Caco-2 (cell line): ENCODE measurements at regions not wholly inside any gene's neighbourhood (a gene's known extent, or its start where the extent isn't known, plus 50 kb on each side); places are given as distances from the start of the nearest gene placed in this dataset.

Experiments
- BruUV-seq: library from RNA; stranded (reverse); fragments of 400-500 nt; replicated peaks from 2 replicates; lab custom pipeline; 2021; lab: Mats Ljungman, UMichigan
- CTCF ChIA-PET: fragments of 300-600 bp; sonication (Branson Sonifier 250); formaldehyde crosslinking; loops from one replicate; lab custom pipeline; 2022; ENCODE audit warnings: antibody characterized with exemption; lab: Charles Lee
- POLR2A ChIA-PET: fragments of 300-600 bp; sonication (Branson Sonifier 250); formaldehyde crosslinking; loops from one replicate; lab custom pipeline; 2022; ENCODE audit warnings: antibody characterized with exemption; lab: Charles Lee
- DNase-seq, 2 experiments: peaks; one replicate each; pipeline versions ENCODE4 v3.0.0 to v3.0.0-alpha.2; 2020 to 2022
- H3K27me3 ChIP-seq: replicated peaks from 2 replicates; pipeline ENCODE4 v1.6.0; 2011; ENCODE audit warnings: low read length; ENCODE audit not compliant: control insufficient read depth, insufficient read depth
- H3K36me3 ChIP-seq: 2 replicates; pipeline ENCODE4 v1.5.1; 2011; ENCODE audit warnings: low read length; ENCODE audit not compliant: control insufficient read depth, insufficient read depth
- H3K4me1 ChIP-seq: fragments of 250-450 bp; sonication (Bioruptor Pico); 2 replicates; pipeline ENCODE4 v1.5.1; 2020; ENCODE audit warnings: mild to moderate bottlenecking
- H3K4me3 ChIP-seq: 2 replicates; pipeline ENCODE4 v1.5.1; 2011; ENCODE audit warnings: low read depth, mild to moderate bottlenecking, control low read depth, low read length
- H3K9me3 ChIP-seq: fragments of 250-450 bp; sonication (Bioruptor Pico); 2 replicates; pipeline ENCODE4 v1.5.1; 2020; ENCODE audit warnings: mild to moderate bottlenecking, moderate library complexity
- H3K27ac Mint-ChIP-seq: one replicate; pipeline ENCODE4 v1.8.0; 2022; ENCODE audit warnings: mixed read lengths; ENCODE audit not compliant: unreplicated experiment
- H3K27me3 Mint-ChIP-seq: one replicate; pipeline ENCODE4 v1.8.0; 2022; ENCODE audit warnings: mixed read lengths; ENCODE audit not compliant: insufficient read depth, unreplicated experiment
- H3K36me3 Mint-ChIP-seq: one replicate; pipeline ENCODE4 v1.8.0; 2022; ENCODE audit warnings: mild to moderate bottlenecking, mixed read lengths; ENCODE audit not compliant: insufficient read depth, unreplicated experiment
- H3K4me1 Mint-ChIP-seq: one replicate; pipeline ENCODE4 v1.8.0; 2022; ENCODE audit warnings: low read depth, mixed read lengths; ENCODE audit not compliant: unreplicated experiment
- H3K4me3 Mint-ChIP-seq: one replicate; pipeline ENCODE4 v1.8.0; 2022; ENCODE audit warnings: mild to moderate bottlenecking, moderate library complexity, mixed read lengths; ENCODE audit not compliant: unreplicated experiment
- H3K9me3 Mint-ChIP-seq: one replicate; pipeline ENCODE4 v1.8.0; 2022; ENCODE audit warnings: mixed read lengths; ENCODE audit not compliant: unreplicated experiment
- intact Hi-C: fragments of 100-400 bp; cut with micrococcal nuclease; formaldehyde crosslinking; loops from one replicate; pipeline ENCODE4 v1.10.0; 2022; ENCODE audit not compliant: unreplicated experiment
- TF ChIP-seq, protein P1 (sequence below), 2 experiments: fragments of 200-600 bp in 1 of 2; IDR thresholded peaks; 1 replicate in 1 of 2; 2 replicates in 1 of 2; pipeline versions ENCODE4 v1.5.1 to v1.8.0; 2011 to 2022; ENCODE audit warnings: antibody characterized with exemption in 1 of 2, control low read depth in 1 of 2, inconsistent platforms in 1 of 2, low read depth in 1 of 2, low read length in 1 of 2, mild to moderate bottlenecking in 1 of 2, moderate library complexity in 1 of 2; ENCODE audit not compliant: insufficient read depth in 1 of 2, severe bottlenecking in 1 of 2, unreplicated experiment in 1 of 2

DNA sequence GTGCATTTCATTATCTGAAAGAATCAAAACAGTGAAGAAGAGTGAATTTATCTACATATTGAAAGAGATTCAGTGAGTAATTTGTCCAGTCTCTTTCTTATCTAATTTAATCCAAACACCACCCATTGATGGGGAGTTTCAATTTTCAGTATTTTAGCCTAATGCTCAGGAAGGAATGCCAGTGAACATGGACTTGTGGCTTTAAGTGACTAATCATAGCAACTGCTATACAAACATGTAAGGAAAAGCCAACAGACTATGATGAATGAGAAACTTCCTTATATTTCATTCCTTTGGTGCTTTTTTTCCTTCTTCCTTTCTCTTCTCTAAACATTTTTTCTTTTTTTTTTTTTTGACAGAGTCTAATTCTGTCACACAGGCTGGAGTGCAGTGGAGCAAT lies 885.8 kb downstream of the KCNJ2 start:
- ChIA-PET CTCF (no interaction called here), POLR2A (no interaction called here)
- TF ChIP-seq, protein P1, sequence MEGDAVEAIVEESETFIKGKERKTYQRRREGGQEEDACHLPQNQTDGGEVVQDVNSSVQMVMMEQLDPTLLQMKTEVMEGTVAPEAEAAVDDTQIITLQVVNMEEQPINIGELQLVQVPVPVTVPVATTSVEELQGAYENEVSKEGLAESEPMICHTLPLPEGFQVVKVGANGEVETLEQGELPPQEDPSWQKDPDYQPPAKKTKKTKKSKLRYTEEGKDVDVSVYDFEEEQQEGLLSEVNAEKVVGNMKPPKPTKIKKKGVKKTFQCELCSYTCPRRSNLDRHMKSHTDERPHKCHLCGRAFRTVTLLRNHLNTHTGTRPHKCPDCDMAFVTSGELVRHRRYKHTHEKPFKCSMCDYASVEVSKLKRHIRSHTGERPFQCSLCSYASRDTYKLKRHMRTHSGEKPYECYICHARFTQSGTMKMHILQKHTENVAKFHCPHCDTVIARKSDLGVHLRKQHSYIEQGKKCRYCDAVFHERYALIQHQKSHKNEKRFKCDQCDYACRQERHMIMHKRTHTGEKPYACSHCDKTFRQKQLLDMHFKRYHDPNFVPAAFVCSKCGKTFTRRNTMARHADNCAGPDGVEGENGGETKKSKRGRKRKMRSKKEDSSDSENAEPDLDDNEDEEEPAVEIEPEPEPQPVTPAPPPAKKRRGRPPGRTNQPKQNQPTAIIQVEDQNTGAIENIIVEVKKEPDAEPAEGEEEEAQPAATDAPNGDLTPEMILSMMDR (IDR thresholded peaks at IDR 0.05; ENCODE audit: insufficient read depth in 1 of 2, low read depth in 1 of 2, low read length in 1 of 2, severe bottlenecking in 1 of 2, unreplicated experiment in 1 of 2), result no peak
- H3K27ac Mint-ChIP-seq, result no peak overlapping the region
- no peak for DNase-seq
- no peaks in the 10 kb centered on the region for H3K36me3 ChIP-seq
- no peaks in the 10 kb centered on the region for H3K4me1 Mint-ChIP-seq
- H3K36me3 Mint-ChIP-seq, result no peaks in the 10 kb centered on the region
- H3K4me3 Mint-ChIP-seq, result no peak overlapping the region
- H3K27me3 Mint-ChIP-seq, result peaks cover 9% of the 10 kb centered on the region
- intact Hi-C loops, result no loop called here
- H3K4me3 ChIP-seq, result no peak overlapping the region
- H3K27me3 ChIP-seq, result no peaks in the 10 kb centered on the region
- no TSS peak for BruUV-seq
- H3K4me1 ChIP-seq, result no peaks in the 10 kb centered on the region
- H3K9me3 ChIP-seq, result 0 out of 2 replicates have a peak, but pooled peaks cover 4% of the 10 kb centered on the region
- H3K9me3 Mint-ChIP-seq, result peaks cover 6% of the 10 kb centered on the region

DNA sequence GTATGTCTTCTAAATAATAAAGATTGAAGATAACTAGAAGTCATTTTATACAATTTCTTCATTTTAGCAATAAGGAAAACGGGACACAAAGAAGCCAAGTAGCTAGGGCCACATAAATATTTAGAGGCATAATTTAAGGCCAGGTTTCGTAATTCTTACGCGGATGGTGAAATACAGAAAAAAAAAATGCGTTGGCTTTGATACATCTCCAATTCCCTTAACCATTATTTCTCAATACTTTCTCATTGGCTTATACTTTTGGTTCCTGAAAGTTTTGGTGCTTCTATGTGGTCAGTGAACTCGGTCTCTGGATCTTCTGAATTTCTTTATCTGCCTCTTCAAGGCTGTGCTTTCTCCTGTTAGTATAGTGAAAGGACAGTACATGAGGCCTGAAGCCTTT lies 888.1 kb downstream of the KCNJ2 start:
- no TSS peak for BruUV-seq

DNA sequence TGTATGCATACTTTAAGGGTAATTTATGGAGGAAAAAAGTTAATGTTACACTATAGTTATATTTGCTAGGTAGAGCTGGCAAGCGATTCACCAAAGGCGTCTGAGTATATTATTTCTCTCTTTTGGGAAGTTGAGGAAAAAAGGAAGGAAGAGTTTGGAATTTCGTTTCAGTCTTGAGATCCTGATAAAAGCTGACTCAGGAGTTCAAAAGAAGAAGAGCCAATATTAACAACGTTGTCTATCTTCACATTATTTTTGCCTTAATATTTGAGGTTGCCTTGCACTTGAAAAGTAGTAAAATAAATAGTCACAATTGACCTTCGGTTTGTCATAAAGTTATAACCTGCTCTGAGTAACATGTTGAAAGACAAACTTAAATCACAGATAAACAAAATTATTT lies 888.6 kb downstream of the KCNJ2 start:
- no peaks in the 10 kb centered on the region for H3K36me3 Mint-ChIP-seq
- H3K27ac Mint-ChIP-seq, result no peak overlapping the region
- no peaks in the 10 kb centered on the region for H3K36me3 ChIP-seq
- H3K27me3 ChIP-seq, result no peaks in the 10 kb centered on the region
- ChIA-PET POLR2A (no interaction called here), CTCF (no interaction called here)
- H3K4me1 ChIP-seq, result no peaks in the 10 kb centered on the region
- no peak overlapping the region for H3K4me3 Mint-ChIP-seq
- H3K4me3 ChIP-seq, result no peak overlapping the region
- no TSS peak for BruUV-seq
- 0 out of 2 replicates have a peak, but pooled peaks cover 4% of the 10 kb centered on the region for H3K9me3 ChIP-seq
- no peaks in the 10 kb centered on the region for H3K4me1 Mint-ChIP-seq
- H3K9me3 Mint-ChIP-seq, result peaks cover 14% of the 10 kb centered on the region
- H3K27me3 Mint-ChIP-seq, result no peaks in the 10 kb centered on the region
- no peak for DNase-seq
- intact Hi-C loops, result no loop called here
- TF ChIP-seq, protein P1 (IDR thresholded peaks at IDR 0.05; ENCODE audit: insufficient read depth in 1 of 2, low read depth in 1 of 2, low read length in 1 of 2, severe bottlenecking in 1 of 2, unreplicated experiment in 1 of 2), result no peak

More for the DNA sequence above, 888.1 kb downstream of the KCNJ2 start:
- H3K4me1 Mint-ChIP-seq, result no peaks in the 10 kb centered on the region
- ChIA-PET CTCF (no interaction called here), POLR2A (no interaction called here)
- TF ChIP-seq, protein P1 (IDR thresholded peaks at IDR 0.05; ENCODE audit: insufficient read depth in 1 of 2, low read depth in 1 of 2, low read length in 1 of 2, severe bottlenecking in 1 of 2, unreplicated experiment in 1 of 2), result no peak
- no peak for DNase-seq
- no peaks in the 10 kb centered on the region for H3K36me3 ChIP-seq
- peaks cover 2% of the 10 kb centered on the region for H3K27me3 Mint-ChIP-seq
- H3K9me3 Mint-ChIP-seq, result peaks cover 14% of the 10 kb centered on the region
- H3K27me3 ChIP-seq, result no peaks in the 10 kb centered on the region
- H3K4me1 ChIP-seq, result no peaks in the 10 kb centered on the region
- H3K9me3 ChIP-seq, result 0 out of 2 replicates have a peak, but pooled peaks cover 4% of the 10 kb centered on the region
- H3K27ac Mint-ChIP-seq, result no peak overlapping the region
- H3K36me3 Mint-ChIP-seq, result no peaks in the 10 kb centered on the region
- no peak overlapping the region for H3K4me3 Mint-ChIP-seq
- intact Hi-C loops, result no loop called here
- no peak overlapping the region for H3K4me3 ChIP-seq
